ENCODE measurements at regions not wholly inside any gene's neighbourhood (a gene's known extent, or its start where the extent isn't known, plus 50 kb on each side); places are given as distances from the start of the nearest gene placed in this dataset.

- Histone ChIP-seq H3K4me2 (ENCODE audit: control insufficient read depth, insufficient read depth) (no peak overlapping the region), H3K9me3 (replicated peaks; ENCODE audit: control insufficient read depth, insufficient read depth, low read length) (no peaks in the 10 kb centered on the region; the same call in 2 of the 3 replicates), H3K4me3 (no peak overlapping the region), H3K36me3 (ENCODE audit: control insufficient read depth in 2 of 2, insufficient read depth in 2 of 2, low read length in 1 of 2) (no peaks in the 10 kb centered on the region), H3K9ac (ENCODE audit: control insufficient read depth, insufficient read depth, low read length) (no peak overlapping the region), H3K79me2 (ENCODE audit: control insufficient read depth, insufficient read depth, low read length) (no peaks in the 10 kb centered on the region), H3K27me3 (replicated peaks in 1 of 2; ENCODE audit: control insufficient read depth in 2 of 2, insufficient read depth in 2 of 2, low read length in 1 of 2) (no peaks in the 10 kb centered on the region), H3K27ac (ENCODE audit: control insufficient read depth, insufficient read depth) (no peak overlapping the region), H2AFZ (ENCODE audit: control insufficient read depth, low read depth, low read length) (no peak overlapping the region), H3K4me1 (ENCODE audit: control insufficient read depth, insufficient read depth, low read length) (no peaks in the 10 kb centered on the region), H4K20me1 (ENCODE audit: control insufficient read depth, insufficient read depth) (no peaks in the 10 kb centered on the region)
- DNase-seq (ENCODE audit: low read depth, low spot score), result no peak
- ChIA-PET CTCF (interaction anchor here (0.7 to 1.0 kb wide), 3 partner anchors 11 to 133 kb away, joined by 3 read pairs; no protein-coding TSS in a partner anchor), SMC1A (ENCODE audit: uncharacterized antibody, unreplicated experiment) (interaction anchor here (0.6 to 0.8 kb wide), 2 partner anchors 10 to 350 kb away, joined by 3 to 4 read pairs; no protein-coding TSS in a partner anchor), RAD21 (ENCODE audit: unreplicated experiment) (no interaction called here), POLR2A (interaction anchor here (0.5 kb wide), 1 partner anchor 589 kb away, joined by 6 read pairs; no protein-coding TSS in a partner anchor)
- FAIRE-seq, result no peak
- 33% methylated on average over 2 of the region's 2 CpGs for WGBS (ENCODE audit: insufficient coverage, insufficient replicate concordance, low lambda C conversion rate, missing lambda C conversion rate)
- in situ Hi-C loops (cut with MboI) (no loop called here), intact Hi-C loops (cut with micrococcal nuclease; ENCODE audit: unreplicated experiment) (no loop called here)
- no peak for ATAC-seq
- TF ChIP-seq SMC3 (IDR thresholded peaks at IDR 0.05; ENCODE audit: borderline replicate concordance, low read length), result no peak
- no peak for TF ChIP-seq FOS (IDR thresholded peaks at IDR 0.05; ENCODE audit: borderline replicate concordance, extremely low read depth, insufficient read length)
- no peak for TF ChIP-seq ZSCAN29 (IDR thresholded peaks at IDR 0.05)
- TF ChIP-seq BACH1 (IDR thresholded peaks at IDR 0.05; ENCODE audit: borderline replicate concordance), result no peak
- no peak for TF ChIP-seq MAX (IDR thresholded peaks at IDR 0.05; ENCODE audit: low read depth, low read length)
- TF ChIP-seq CREM (IDR thresholded peaks at IDR 0.05; ENCODE audit: low read depth), result no peak
- BruUV-seq (replicated peaks), result no TSS peak
These were observed 443.8 kb upstream of the USP24 start for GRCh38 chr1:55658917-55659316.

- ChIA-PET CTCF (no interaction called here), POLR2A (no interaction called here), SMC1A (ENCODE audit: uncharacterized antibody, unreplicated experiment) (interaction anchor here (0.9 kb wide), 1 partner anchor 14 kb away, joined by 3 read pairs; no protein-coding TSS in a partner anchor), RAD21 (ENCODE audit: unreplicated experiment) (no interaction called here)
- H3K9ac ChIP-seq (ENCODE audit: control insufficient read depth, insufficient read depth, low read length), result no peak overlapping the region
- H3K27me3 ChIP-seq (replicated peaks in 1 of 2; ENCODE audit: control insufficient read depth in 2 of 2, insufficient read depth in 2 of 2, low read length in 1 of 2), result no peaks in the 10 kb centered on the region
- TF ChIP-seq MYC (IDR thresholded peaks at IDR 0.05; ENCODE audit: insufficient read depth, insufficient read length, insufficient replicate concordance, low read length, severe bottlenecking), result no peak
- no peak for TF ChIP-seq RELA (IDR thresholded peaks at IDR 0.05; ENCODE audit: borderline replicate concordance, partially characterized antibody)
- no peak for TF ChIP-seq STAT3 (IDR thresholded peaks at IDR 0.05; ENCODE audit: low read depth, low read length)
- no peak for TF ChIP-seq NFYB (IDR thresholded peaks at IDR 0.05; ENCODE audit: insufficient read depth, low read depth, low read length)
- no peak for TF ChIP-seq E2F4 (IDR thresholded peaks at IDR 0.05; ENCODE audit: low read depth, low read length)
- no peak for TF ChIP-seq TCF3 (IDR thresholded peaks at IDR 0.05; ENCODE audit: borderline replicate concordance, insufficient read depth, low read depth, low read length)
- no peak for TF ChIP-seq NRF1 (conservative IDR thresholded peaks at IDR 0.05; ENCODE audit: low read depth, low read length)
- no peak for TF ChIP-seq SP1 (IDR thresholded peaks at IDR 0.05; ENCODE audit: low read depth, low read length)
- no peak overlapping the region for H3K27ac ChIP-seq (ENCODE audit: control insufficient read depth, insufficient read depth)
- no peak for FAIRE-seq
- H3K79me2 ChIP-seq (ENCODE audit: control insufficient read depth, insufficient read depth, low read length), result no peaks in the 10 kb centered on the region
- H3K9me3 ChIP-seq (replicated peaks; ENCODE audit: control insufficient read depth, insufficient read depth, low read length), result no peaks in the 10 kb centered on the region
- H3K4me3 ChIP-seq, result no peak overlapping the region
- no peaks in the 10 kb centered on the region for H3K36me3 ChIP-seq (ENCODE audit: control insufficient read depth in 2 of 2, insufficient read depth in 2 of 2, low read length in 1 of 2)
- in situ Hi-C loops (cut with MboI) (no loop called here), intact Hi-C loops (cut with micrococcal nuclease; ENCODE audit: unreplicated experiment) (no loop called here)
- H4K20me1 ChIP-seq (ENCODE audit: control insufficient read depth, insufficient read depth), result no peaks in the 10 kb centered on the region
- BruUV-seq (replicated peaks), result no TSS peak
- no peak for ATAC-seq
- no peak overlapping the region for H3K4me2 ChIP-seq (ENCODE audit: control insufficient read depth, insufficient read depth)
- H2AFZ ChIP-seq (ENCODE audit: control insufficient read depth, low read depth, low read length), result no peak overlapping the region
- H3K4me1 ChIP-seq (ENCODE audit: control insufficient read depth, insufficient read depth, low read length), result no peaks in the 10 kb centered on the region
- 20% methylated on average over 4 of the region's 4 CpGs for WGBS (ENCODE audit: insufficient coverage, insufficient replicate concordance, low lambda C conversion rate, missing lambda C conversion rate)
- DNase-seq (ENCODE audit: low read depth, low spot score), result no peak
These were observed 439.6 kb upstream of the USP24 start for GRCh38 chr1:55654750-55655149.
